IMR-90 (cell line): ENCODE measurements at regions not wholly inside any gene's neighbourhood (a gene's known extent, or its start where the extent isn't known, plus 50 kb on each side); places are given as distances from the start of the nearest gene placed in this dataset.

ENCODE experiments used
- ATAC-seq: fragments of 200-7000 bp; cut with Tn5 transposase; 2 replicates; pipeline ENCODE4 v1.9.1; 2020; ENCODE audit warnings: low read depth, mild to moderate bottlenecking, moderate library complexity
- BruUV-seq: library from RNA; stranded (reverse); fragments of 400-500 nt; replicated peaks from 2 replicates; lab custom pipeline; 2021; lab: Mats Ljungman, UMichigan
- CTCF ChIA-PET: fragments of 300-600 bp; formaldehyde crosslinking; extraction: SDS; loops from one replicate; lab custom pipeline; 2021; ENCODE audit warnings: antibody characterized with exemption; lab: Yijun Ruan, JAX
- POLR2A ChIA-PET: fragments of 300-600 bp; sonication (Branson Sonifier 250); formaldehyde crosslinking; loops from one replicate; lab custom pipeline; 2022; ENCODE audit warnings: antibody characterized with exemption; ENCODE audit not compliant: unreplicated experiment; lab: Charles Lee
- DNase-seq: peaks from one replicate; pipeline ENCODE4 v3.0.0; 2013
- H2AFZ ChIP-seq: replicated peaks from 2 replicates; pipeline ENCODE3; 2013; ENCODE audit warnings: low read length, mild to moderate bottlenecking; ENCODE audit not compliant: poor library complexity
- H2AK5ac ChIP-seq: 2 replicates; pipeline ENCODE4 v1.6.1; 2013; ENCODE audit warnings: low read depth, low read length, inconsistent platforms
- H2AK9ac ChIP-seq: replicated peaks from 2 replicates; pipeline ENCODE3; 2013; ENCODE audit warnings: mild to moderate bottlenecking, low read depth, low read length, moderate library complexity; ENCODE audit not compliant: poor library complexity
- H2BK120ac ChIP-seq: 2 replicates; pipeline ENCODE4 v1.6.1; 2013; ENCODE audit warnings: low read depth, low read length, inconsistent platforms
- H2BK15ac ChIP-seq: 3 replicates; pipeline ENCODE4 v1.6.1; 2013; ENCODE audit warnings: low read depth, low read length, inconsistent platforms
- H2BK20ac ChIP-seq: 2 replicates; pipeline ENCODE4 v1.6.1; 2013; ENCODE audit warnings: low read depth, mild to moderate bottlenecking, inconsistent platforms, low read length, moderate library complexity
- H2BK5ac ChIP-seq: 2 replicates; pipeline ENCODE4 v1.6.1; 2013; ENCODE audit warnings: mild to moderate bottlenecking, low read depth, low read length, inconsistent platforms; ENCODE audit not compliant: poor library complexity, severe bottlenecking
- H3K14ac ChIP-seq: replicated peaks from 2 replicates; pipeline ENCODE4 v1.6.1; 2013; ENCODE audit warnings: low read depth, low read length, inconsistent platforms
- H3K18ac ChIP-seq: 2 replicates; pipeline ENCODE4 v1.6.1; 2013; ENCODE audit warnings: low read depth, low read length, control low read depth
- H3K23ac ChIP-seq: 2 replicates; pipeline ENCODE4 v1.6.1; 2013; ENCODE audit warnings: low read depth, low read length, inconsistent platforms
- H3K27ac ChIP-seq: 2 replicates; pipeline ENCODE4 v1.5.1; 2013; ENCODE audit warnings: mild to moderate bottlenecking, control low read depth, low read length; ENCODE audit not compliant: insufficient read depth
- H3K27me3 ChIP-seq: 2 replicates; pipeline ENCODE4 v1.6.1; 2013; ENCODE audit warnings: low read length; ENCODE audit not compliant: control insufficient read depth, insufficient read depth
- H3K36me3 ChIP-seq: 2 replicates; pipeline ENCODE4 v1.6.1; 2013; ENCODE audit warnings: low read length, mixed read lengths; ENCODE audit not compliant: control insufficient read depth, insufficient read depth
- H3K4ac ChIP-seq: 2 replicates; pipeline ENCODE4 v1.6.1; 2013; ENCODE audit warnings: low read depth, low read length, inconsistent platforms
- H3K4me1 ChIP-seq: 2 replicates; pipeline ENCODE4 v1.6.1; 2013; ENCODE audit warnings: low read length, mixed read lengths; ENCODE audit not compliant: control insufficient read depth, insufficient read depth
- H3K4me2 ChIP-seq: 2 replicates; pipeline ENCODE4 v1.6.1; 2013; ENCODE audit warnings: low read depth, mild to moderate bottlenecking, control low read depth, low read length, moderate library complexity
- H3K4me3 ChIP-seq: 2 replicates; pipeline ENCODE4 v1.5.1; 2013; ENCODE audit warnings: low read depth, mild to moderate bottlenecking, control low read depth, low read length, moderate library complexity; ENCODE audit not compliant: insufficient read depth
- H3K56ac ChIP-seq: 2 replicates; pipeline ENCODE4 v1.6.1; 2013; ENCODE audit warnings: low read length, inconsistent platforms; ENCODE audit not compliant: insufficient read depth; ENCODE audit errors: extremely low read depth
- H3K79me1 ChIP-seq, 2 experiments: 2 replicates each; pipeline ENCODE4 v1.6.1; 2013; ENCODE audit warnings: low read length in 2 of 2, inconsistent platforms in 1 of 2, low read depth in 1 of 2
- H3K9ac ChIP-seq: 2 replicates; pipeline ENCODE4 v1.6.1; 2013; ENCODE audit warnings: low read depth, low read length, control low read depth
- H3K9me1 ChIP-seq: 2 replicates; pipeline ENCODE4 v1.6.1; 2013; ENCODE audit warnings: low read length, inconsistent platforms; ENCODE audit not compliant: insufficient read depth
- H3K9me3 ChIP-seq: 2 replicates; pipeline ENCODE4 v1.6.1; 2013; ENCODE audit warnings: low read length; ENCODE audit not compliant: control insufficient read depth, insufficient read depth
- H4K20me1 ChIP-seq: 2 replicates; pipeline ENCODE4 v1.6.1; 2013; ENCODE audit warnings: low read length, inconsistent platforms; ENCODE audit not compliant: insufficient read depth
- H4K5ac ChIP-seq: 2 replicates; pipeline ENCODE4 v1.6.1; 2013; ENCODE audit warnings: mild to moderate bottlenecking, low read depth, low read length, control low read depth
- H4K8ac ChIP-seq, 2 experiments: 2 replicates each; pipeline ENCODE4 v1.6.1; 2013; ENCODE audit warnings: low read depth in 2 of 2, low read length in 2 of 2, control low read depth in 1 of 2, inconsistent platforms in 1 of 2
- H4K91ac ChIP-seq: 2 replicates; pipeline ENCODE4 v1.6.1; 2013; ENCODE audit warnings: low read depth, low read length, inconsistent platforms; ENCODE audit not compliant: insufficient read depth
- BHLHE40 ChIP-seq: fragments of 150-350 bp; IDR thresholded peaks from 2 replicates; pipeline ENCODE4 v1.6.1; 2016; ENCODE audit warnings: mild to moderate bottlenecking, low read depth, low read length
- CEBPB ChIP-seq: IDR thresholded peaks from 2 replicates; pipeline ENCODE4 v1.6.1; 2012; ENCODE audit warnings: low read depth, low read length, improper control_type of control experiment
- CHD1 ChIP-seq: IDR thresholded peaks from 2 replicates; pipeline ENCODE4 v1.6.1; 2012; ENCODE audit warnings: low read depth, low read length, improper control_type of control experiment
- CTCF ChIP-seq: conservative IDR thresholded peaks from 2 replicates; pipeline ENCODE4 v1.5.1; 2012; ENCODE audit warnings: mild to moderate bottlenecking, low read depth, low read length, improper control_type of control experiment
- ELK1 ChIP-seq: fragments of 150-350 bp; IDR thresholded peaks from 2 replicates; pipeline ENCODE4 v1.6.1; 2016; ENCODE audit warnings: low read depth, mild to moderate bottlenecking, low read length, moderate library complexity, borderline replicate concordance
- FOS ChIP-seq: fragments of 150-350 bp; IDR thresholded peaks from 2 replicates; pipeline ENCODE4 v1.6.1; 2016; ENCODE audit warnings: low read depth, low read length
- MAFK ChIP-seq: IDR thresholded peaks from 2 replicates; pipeline ENCODE4 v1.6.1; 2012; ENCODE audit warnings: low read depth, low read length, improper control_type of control experiment
- MAZ ChIP-seq: IDR thresholded peaks from 2 replicates; pipeline ENCODE4 v1.6.1; 2012; ENCODE audit warnings: low read depth, mild to moderate bottlenecking, low read length, improper control_type of control experiment, moderate library complexity, borderline replicate concordance
- MXI1 ChIP-seq: IDR thresholded peaks from 2 replicates; pipeline ENCODE4 v1.6.1; 2012; ENCODE audit warnings: low read depth, mild to moderate bottlenecking, low read length, moderate library complexity, borderline replicate concordance
- NFE2L2 ChIP-seq: fragments of 150-350 bp; IDR thresholded peaks from 2 replicates; pipeline ENCODE4 v1.6.1; 2016; ENCODE audit warnings: low read depth, mild to moderate bottlenecking, low read length
- POLR2A ChIP-seq: IDR thresholded peaks from 2 replicates; pipeline ENCODE4 v1.6.1; 2012; ENCODE audit warnings: mild to moderate bottlenecking, low read depth, low read length
- RAD21 ChIP-seq: IDR thresholded peaks from 2 replicates; pipeline ENCODE4 v1.6.1; 2012; ENCODE audit warnings: low read length, improper control_type of control experiment
- RCOR1 ChIP-seq: IDR thresholded peaks from 2 replicates; pipeline ENCODE4 v1.6.1; 2012; ENCODE audit warnings: mild to moderate bottlenecking, low read length, improper control_type of control experiment; ENCODE audit not compliant: insufficient replicate concordance
- RFX5 ChIP-seq: IDR thresholded peaks from 2 replicates; pipeline ENCODE4 v1.8.0; 2012; ENCODE audit warnings: low read depth, mild to moderate bottlenecking, low read length, moderate library complexity
- SMC3 ChIP-seq: fragments of 150-350 bp; IDR thresholded peaks from 2 replicates; pipeline ENCODE4 v1.6.1; 2016; ENCODE audit warnings: low read depth, mild to moderate bottlenecking, antibody characterized with exemption, low read length, moderate library complexity
- USF2 ChIP-seq: fragments of 150-350 bp; IDR thresholded peaks from 2 replicates; pipeline ENCODE4 v1.6.1; 2017; ENCODE audit warnings: mild to moderate bottlenecking, antibody characterized with exemption, low read length, low read depth
- WGBS, 2 experiments: methylation state at CpG; one replicate each; pipeline versions ENCODE4 v1.1.5 to v1.1.7; 2013; ENCODE audit warnings: missing lambda C conversion rate in 2 of 2; ENCODE audit not compliant: insufficient read length in 1 of 2; ENCODE audit errors: extremely low coverage in 2 of 2; 5-methylcytosine and 5-hydroxymethylcytosine counted together
- dilution Hi-C: fragments of 300-500 bp; cut with HindIII; formaldehyde crosslinking; loops from one replicate; pipeline ENCODE4 v1.14.3; 2018; ENCODE audit warnings: low sequenced_read_pairs; ENCODE audit not compliant: unreplicated experiment
- in situ Hi-C: fragments of 300-500 bp; cut with MboI; formaldehyde crosslinking; loops from 3 replicates; pipeline ENCODE4 v1.14.3; 2019; ENCODE audit warnings: low sequenced_read_pairs, inconsistent platforms, mixed read lengths
- intact Hi-C: fragments of 100-400 bp; cut with micrococcal nuclease; formaldehyde crosslinking; loops from 2 replicates; pipeline ENCODE4 v1.10.0; 2022

DNA sequence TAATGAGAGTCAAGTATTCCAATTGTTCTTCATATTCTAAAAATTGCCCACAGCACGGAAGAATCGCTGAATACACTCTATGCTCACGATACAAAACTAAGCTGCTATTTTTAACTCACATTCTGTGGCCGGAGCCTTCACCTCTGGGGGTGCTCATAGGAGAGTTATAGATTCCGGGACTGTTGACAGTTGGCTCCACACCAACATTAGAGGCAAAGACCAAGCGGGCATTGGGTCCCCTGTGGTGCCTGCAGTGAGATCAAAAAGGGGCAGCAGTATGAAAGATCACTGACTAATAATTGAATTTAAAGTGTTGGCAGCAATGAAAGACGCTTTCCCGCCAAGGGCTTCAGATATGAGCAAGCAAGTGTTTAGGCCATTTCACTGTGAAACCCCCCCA, 146.0 kb downstream of the TMEM144 start:
- Histone ChIP-seq H2BK15ac (no peak overlapping the region), H3K18ac (no peak overlapping the region), H3K23ac (no peak overlapping the region), H3K56ac (no peak overlapping the region), H3K4me3 (no peak overlapping the region), H2AFZ (no peak overlapping the region), H2AK9ac (no peak overlapping the region), H2BK20ac (no peak overlapping the region), H3K14ac (no peak overlapping the region), H4K8ac (no peak overlapping the region), H4K91ac (no peak overlapping the region), H3K4me1 (no peaks in the 10 kb centered on the region), H3K27me3 (no peaks in the 10 kb centered on the region), H4K20me1 (no peaks in the 10 kb centered on the region), H3K4me2 (no peak overlapping the region), H3K9me3 (no peaks in the 10 kb centered on the region), H3K27ac (no peak overlapping the region), H2BK5ac (no peak overlapping the region), H3K4ac (no peak overlapping the region), H2AK5ac (no peak overlapping the region), H3K79me1 (no peaks in the 10 kb centered on the region), H2BK120ac (no peak overlapping the region), H3K9me1 (no peaks in the 10 kb centered on the region), H3K9ac (no peak overlapping the region), H4K5ac (no peak overlapping the region), H3K36me3 (no peaks in the 10 kb centered on the region)
- dilution Hi-C loops (no loop called here), in situ Hi-C loops (no loop called here), intact Hi-C loops (no loop called here)
- POLR2A ChIA-PET, result no interaction called here
- CTCF ChIA-PET, result no interaction called here
- DNase-seq, result no peak
- ATAC-seq, result no peak
- TF ChIP-seq NFE2L2, result no peak
- TF ChIP-seq MXI1, result no peak
- TF ChIP-seq RFX5, result no peak
- no peak for TF ChIP-seq BHLHE40
- no peak for TF ChIP-seq ELK1
- TF ChIP-seq RCOR1, result no peak
- TF ChIP-seq CHD1, result no peak
- TF ChIP-seq CTCF, result no peak
- TF ChIP-seq FOS, result no peak
- no peak for TF ChIP-seq CEBPB
- no peak for TF ChIP-seq SMC3
- no peak for TF ChIP-seq RAD21
- no peak for TF ChIP-seq MAFK
- no peak for TF ChIP-seq POLR2A
- no peak for TF ChIP-seq MAZ
- TF ChIP-seq USF2, result no peak
- no CpG with 5 or more reads among the region's 8 CpGs for WGBS, 2 experiments
- no TSS peak for BruUV-seq
